SK-N-SH (cell line): ENCODE measurements at regions not wholly inside any gene's neighbourhood (a gene's known extent, or its start where the extent isn't known, plus 50 kb on each side); places are given as distances from the start of the nearest gene placed in this dataset.

ENCODE experiments used
- CTCF ChIA-PET: fragments of 300-600, 350-600 bp; formaldehyde crosslinking; extraction: SDS; loops from one replicate; lab custom pipeline; 2021; lab: Yijun Ruan, JAX
- POLR2A ChIA-PET: fragments of 350-600 bp; sonication (Branson Sonifier 250); formaldehyde crosslinking; extraction: SDS; loops from one replicate; lab custom pipeline; 2020; ENCODE audit warnings: antibody characterized with exemption, inconsistent platforms; lab: Yijun Ruan, JAX
- DNase-seq: peaks from one replicate; pipeline ENCODE4 v3.0.0; 2012
- H2AFZ ChIP-seq: fragments of 200-600 bp; sonication (generic); 2 replicates; pipeline ENCODE4 v1.8.1; 2016; ENCODE audit warnings: antibody characterized with exemption, mild to moderate bottlenecking, low read depth
- H3F3A ChIP-seq: fragments of 200-600 bp; sonication (generic); replicated peaks from 2 replicates; pipeline ENCODE3; 2016; ENCODE audit warnings: antibody characterized with exemption, mild to moderate bottlenecking; ENCODE audit not compliant: insufficient read depth
- H3K27ac ChIP-seq, 2 experiments: fragments of 200-500 bp in 1 of 2; fragments of 200-600 bp in 1 of 2; sonication (Bioruptor generic) in 1 of 2; sonication (generic), shearing (Covaris generic) in 1 of 2; 2 replicates each; pipeline versions ENCODE4 v1.5.1 to v1.6.1; 2014 to 2016; ENCODE audit warnings: low read depth in 2 of 2, inconsistent platforms in 1 of 2, low read length in 1 of 2, mild to moderate bottlenecking in 1 of 2, mixed read lengths in 1 of 2
- H3K27me3 ChIP-seq: fragments of 200-600 bp; sonication (generic), shearing (Covaris generic); 2 replicates; pipeline ENCODE4 v1.6.1; 2016; ENCODE audit warnings: mixed run types; ENCODE audit not compliant: insufficient read depth
- H3K36me3 ChIP-seq, 2 experiments: fragments of 200-500 bp in 1 of 2; fragments of 200-600 bp in 1 of 2; sonication (Bioruptor generic) in 1 of 2; sonication (generic) in 1 of 2; replicated peaks in 1 of 2; 2 replicates each; pipeline versions ENCODE3 to v1.5.1; 2014 to 2016; ENCODE audit warnings: low read length in 1 of 2, mild to moderate bottlenecking in 1 of 2; ENCODE audit not compliant: insufficient read depth in 2 of 2, control insufficient read depth in 1 of 2
- H3K4me1 ChIP-seq, 2 experiments: fragments of 200-500 bp in 1 of 2; fragments of 200-600 bp in 1 of 2; sonication (Bioruptor generic) in 1 of 2; sonication (generic), shearing (Covaris generic) in 1 of 2; 2 replicates each; pipeline versions ENCODE4 v1.5.1 to v1.6.1; 2014 to 2016; ENCODE audit warnings: low read depth in 1 of 2, low read length in 1 of 2, mixed run types in 1 of 2; ENCODE audit not compliant: insufficient read depth in 2 of 2, control insufficient read depth in 1 of 2
- H3K4me2 ChIP-seq: fragments of 200-600 bp; sonication (generic), shearing (Covaris generic); 2 replicates; pipeline ENCODE4 v1.6.1; 2017; ENCODE audit warnings: mixed run types
- H3K4me3 ChIP-seq, 2 experiments: fragments of 200-500 bp in 1 of 2; fragments of 200-600 bp in 1 of 2; sonication (Bioruptor generic) in 1 of 2; sonication (generic), shearing (Covaris generic) in 1 of 2; 2 replicates each; pipeline versions ENCODE4 v1.5.1 to v1.8.1; 2014 to 2016; ENCODE audit warnings: low read depth in 2 of 2, inconsistent platforms in 1 of 2, low read length in 1 of 2, mild to moderate bottlenecking in 1 of 2, mixed read lengths in 1 of 2, moderate library complexity in 1 of 2
- H3K79me2 ChIP-seq: fragments of 200-600 bp; sonication (generic); 2 replicates; pipeline ENCODE4 v1.8.1; 2017; ENCODE audit warnings: mild to moderate bottlenecking; ENCODE audit not compliant: insufficient read depth
- H3K9ac ChIP-seq: fragments of 200-600 bp; sonication (generic); 2 replicates; pipeline ENCODE4 v1.6.1; 2017; ENCODE audit warnings: mixed run types
- H3K9me2 ChIP-seq: fragments of 200-600 bp; sonication (generic); 2 replicates; pipeline ENCODE4 v1.6.1; 2017; ENCODE audit warnings: mixed run types
- H3K9me3 ChIP-seq: fragments of 200-600 bp; sonication (generic); 2 replicates; pipeline ENCODE4 v1.6.1; 2017; ENCODE audit warnings: mixed run types, mild to moderate bottlenecking, moderate library complexity
- H4K20me1 ChIP-seq: fragments of 200-600 bp; sonication (generic); 2 replicates; pipeline ENCODE4 v1.6.1; 2017; ENCODE audit warnings: mild to moderate bottlenecking, mixed run types; ENCODE audit not compliant: insufficient read depth
- CHD2 ChIP-seq: fragments of 150-350 bp; IDR thresholded peaks from 2 replicates; pipeline ENCODE4 v1.6.1; 2018; ENCODE audit warnings: low read length; ENCODE audit not compliant: partially characterized antibody
- EZH2phosphoT487 ChIP-seq: fragments of 200-600 bp; sonication (generic); IDR thresholded peaks from 2 replicates; pipeline ENCODE4 v1.6.1; 2017; ENCODE audit warnings: low read depth, mixed run types, mild to moderate bottlenecking, antibody characterized with exemption, moderate library complexity, borderline replicate concordance
- FOXJ3 ChIP-seq: sonication (generic); formaldehyde crosslinking; IDR thresholded peaks from 2 replicates; pipeline ENCODE4 v1.5.1; 2020; ENCODE audit warnings: mild to moderate bottlenecking, missing genetic modification reagents
- GABPA ChIP-seq: IDR thresholded peaks from 2 replicates; pipeline ENCODE4 v1.4.0; 2012; ENCODE audit warnings: low read depth, mild to moderate bottlenecking
- IRF3 ChIP-seq: fragments of 150-350 bp; IDR thresholded peaks from 2 replicates; pipeline ENCODE4 v1.6.1; 2016; ENCODE audit warnings: mild to moderate bottlenecking, low read depth, low read length
- MEF2A ChIP-seq: IDR thresholded peaks from 2 replicates; pipeline ENCODE4 v1.4.0; 2012; ENCODE audit warnings: low read depth, borderline replicate concordance
- NRF1 ChIP-seq: IDR thresholded peaks from 2 replicates; pipeline ENCODE4 v1.6.1; 2012; ENCODE audit warnings: low read depth, mild to moderate bottlenecking, low read length
- PBX3 ChIP-seq: IDR thresholded peaks from 2 replicates; pipeline ENCODE4; 2012
- POLR2AphosphoS5 ChIP-seq: IDR thresholded peaks from 2 replicates; pipeline ENCODE4 v1.6.1; 2012; ENCODE audit warnings: low read depth, low read length
- RCOR1 ChIP-seq: fragments of 150-350 bp; IDR thresholded peaks from 2 replicates; pipeline ENCODE4 v1.6.1; 2017; ENCODE audit warnings: antibody characterized with exemption, low read length
- RXRA ChIP-seq: IDR thresholded peaks from 2 replicates; pipeline ENCODE4 v1.4.0; 2012; ENCODE audit warnings: low read depth, mild to moderate bottlenecking, borderline replicate concordance
- TCF12 ChIP-seq: IDR thresholded peaks from 2 replicates; pipeline ENCODE4 v1.4.0; 2012
- USF1 ChIP-seq: IDR thresholded peaks from 2 replicates; pipeline ENCODE4 v1.4.0; 2012; ENCODE audit warnings: low read depth, borderline replicate concordance
- ZBTB33 ChIP-seq: IDR thresholded peaks from 2 replicates; pipeline ENCODE4 v1.4.0; 2012; ENCODE audit warnings: low read depth, borderline replicate concordance
- WGBS: methylation state at CpG from one replicate; pipeline ENCODE4 v1.1.6; 2017; ENCODE audit warnings: low lambda C conversion rate; 5-methylcytosine and 5-hydroxymethylcytosine counted together

- TF ChIP-seq MEF2A (no peak), IRF3 (no peak), NRF1 (no peak), ZBTB33 (no peak), GABPA (no peak), EZH2phosphoT487 (no peak), POLR2AphosphoS5 (no peak), CHD2 (no peak), TCF12 (no peak), USF1 (no peak), PBX3 (no peak)
Observed at GRCh38 chr2:30379481-30379880, 67.6 kb upstream of the LCLAT1 start (continued).

GRCh38 chr2:30380824-30381223, 66.2 kb upstream of the LCLAT1 start:
- H3K79me2 ChIP-seq: no peaks in the 10 kb centered on the region
- no peaks in the 10 kb centered on the region for H3K36me3 ChIP-seq
- H3K4me2 ChIP-seq: no peak overlapping the region
- no peak overlapping the region for H3K9ac ChIP-seq
- ChIA-PET POLR2A (no interaction called here), CTCF (no interaction called here)
- TF ChIP-seq USF1 (no peak), RXRA (no peak), ZBTB33 (no peak), EZH2phosphoT487 (no peak), FOXJ3 (CRISPR knock-in tag) (no peak), NRF1 (no peak), RCOR1 (no peak)
- TF ChIP-seq, all 33 proteins: peak for 0
- Histone ChIP-seq H3K9me2 (no peaks in the 10 kb centered on the region), H3K9me3 (no peaks in the 10 kb centered on the region), H2AFZ (no peak overlapping the region), H3K27me3 (no peaks in the 10 kb centered on the region), H3K4me1 (no peaks in the 10 kb centered on the region), H3K4me3 (no peak overlapping the region), H3F3A (no peaks in the 10 kb centered on the region), H3K27ac (no peak overlapping the region), H4K20me1 (no peaks in the 10 kb centered on the region)
- no peak for DNase-seq
- 89% methylated on average over 3 of the region's 3 CpGs for WGBS
